HG02885 (cell line): ENCODE measurements at regions not wholly inside any gene's neighbourhood (a gene's known extent, or its start where the extent isn't known, plus 50 kb on each side); places are given as distances from the start of the nearest gene placed in this dataset.
"Not testable (repeated sequence)": the region's sequence is repeated elsewhere in the genome, so short reads cannot be mapped to it uniquely, and the experiment has no call there.

Source experiments
- ATAC-seq: cut with Tn5 transposase; IDR thresholded peaks from one replicate; pipeline ENCODE4 v1.9.1; 2021; ENCODE audit warnings: mild to moderate bottlenecking; ENCODE audit not compliant: unreplicated experiment, poor library complexity

GRCh38 chr2:114127372-114127771 lies 237.5 kb downstream of the ACTR3 start:
- ATAC-seq: no peak

DNA sequence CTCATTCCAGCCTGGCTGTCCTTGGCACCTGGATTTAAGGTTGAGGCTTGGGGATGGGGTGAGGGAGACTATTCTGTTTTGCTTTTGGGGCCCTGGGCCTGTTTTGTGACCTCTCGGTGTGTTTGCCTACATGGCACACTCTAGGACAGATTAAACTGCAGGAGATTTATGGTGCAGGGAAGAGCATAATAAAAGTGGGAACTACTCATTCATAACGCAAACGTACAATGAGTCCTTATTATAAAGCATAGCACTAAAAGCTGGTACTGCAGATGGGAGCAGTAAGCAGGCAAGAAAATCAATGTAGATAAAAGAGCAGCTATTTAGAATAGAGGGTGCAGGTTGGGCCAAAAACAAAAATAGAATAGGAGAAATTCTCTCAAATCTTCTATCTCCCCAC lies 238.4 kb downstream of the ACTR3 start:
- ATAC-seq: no peak

GRCh38 chr2:114128725-114129124 lies 238.8 kb downstream of the ACTR3 start:
- ATAC-seq: no peak

DNA sequence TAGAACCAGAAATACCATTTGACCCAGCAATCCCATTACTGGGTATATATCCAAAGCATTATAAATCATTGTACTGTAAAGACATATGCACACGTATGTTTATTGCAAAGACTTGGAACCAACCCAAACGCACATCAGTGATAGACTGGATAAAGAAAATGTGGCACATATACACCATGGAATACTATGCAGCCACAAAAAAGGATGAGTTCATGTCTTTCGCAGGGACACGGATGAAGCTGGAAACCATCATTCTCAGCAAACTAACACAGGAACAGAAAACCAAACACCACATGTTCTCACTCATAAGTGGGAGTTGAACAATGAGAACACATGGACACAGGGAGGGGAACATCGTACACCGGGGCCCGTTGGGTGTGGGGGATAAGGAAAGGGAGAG lies 242.2 kb downstream of the ACTR3 start:
- not testable (repeated sequence) for ATAC-seq

DNA sequence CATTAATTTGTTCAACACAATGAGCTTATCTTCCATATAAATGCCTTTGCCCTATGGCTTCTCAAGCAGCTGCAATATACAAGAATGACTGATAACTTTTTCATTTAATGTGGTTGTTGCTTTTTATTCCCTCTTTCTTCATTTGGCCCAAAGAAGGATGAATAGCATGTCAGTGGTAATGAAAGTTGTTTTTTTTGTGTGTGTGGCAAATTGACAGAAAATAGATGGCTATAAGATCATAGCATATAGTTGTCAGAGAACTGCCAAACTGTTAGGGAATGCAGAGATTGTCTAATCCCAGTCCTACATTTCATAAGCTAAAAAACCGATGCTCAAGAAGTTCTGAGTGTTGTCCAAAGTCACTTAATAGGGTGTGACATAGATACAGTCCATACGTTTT lies 244.3 kb downstream of the ACTR3 start:
- no peak for ATAC-seq

DNA sequence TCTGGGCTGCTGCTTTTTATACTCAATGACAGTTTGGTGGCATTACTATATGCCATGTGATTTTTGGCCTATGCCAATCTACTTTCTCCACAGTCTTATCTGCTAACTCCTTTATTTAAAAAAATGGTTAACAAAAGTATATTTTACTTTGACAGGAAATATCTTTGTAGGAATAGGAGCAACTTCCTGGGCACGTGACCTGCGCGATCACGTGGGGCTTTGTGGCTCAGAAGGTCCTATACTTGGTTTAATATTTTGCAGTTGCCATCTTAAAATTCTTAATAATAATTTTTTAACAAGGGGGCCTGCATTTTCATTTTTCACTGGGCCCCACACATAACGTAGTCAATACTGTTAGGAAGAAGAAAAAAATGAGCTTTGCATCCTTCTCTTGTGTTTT lies 249.7 kb downstream of the ACTR3 start:
- no peak for ATAC-seq

DNA sequence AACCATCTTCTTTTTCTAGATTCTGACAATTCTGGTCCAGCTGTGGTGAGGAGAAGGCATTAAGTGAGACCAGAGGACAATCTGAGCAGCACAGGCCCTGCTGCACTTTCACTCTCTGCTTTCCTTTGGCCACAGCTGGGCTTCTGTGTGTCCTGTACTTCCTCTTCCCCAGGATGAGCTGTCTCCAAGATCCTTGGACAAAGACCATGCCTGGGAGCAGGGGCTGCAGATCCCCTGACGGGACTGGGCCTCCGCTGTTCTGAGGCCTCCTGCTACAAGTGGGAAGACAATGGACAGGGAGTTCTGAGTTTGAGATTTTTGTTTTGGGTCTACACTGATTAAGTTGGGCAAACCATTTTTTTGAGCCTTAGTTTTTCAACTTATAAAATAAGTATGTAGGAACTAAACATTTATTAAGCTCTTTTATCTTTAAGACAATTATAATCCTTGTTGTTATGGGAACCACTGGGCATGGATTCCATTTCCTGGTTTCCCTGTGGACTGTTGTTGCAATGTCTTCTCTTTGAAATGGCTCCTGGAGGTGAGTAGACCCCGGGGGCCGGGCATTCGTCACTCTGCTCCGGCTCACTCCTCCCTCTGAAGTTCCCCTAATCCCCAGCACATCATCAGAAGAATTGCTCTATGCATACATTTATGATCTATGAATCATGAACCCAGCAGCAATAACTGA lies 266.6 kb downstream of the ACTR3 start:
- no peak for ATAC-seq

GRCh38 chr2:114157057-114157385 lies 267.1 kb downstream of the ACTR3 start:
- no peak for ATAC-seq

DNA sequence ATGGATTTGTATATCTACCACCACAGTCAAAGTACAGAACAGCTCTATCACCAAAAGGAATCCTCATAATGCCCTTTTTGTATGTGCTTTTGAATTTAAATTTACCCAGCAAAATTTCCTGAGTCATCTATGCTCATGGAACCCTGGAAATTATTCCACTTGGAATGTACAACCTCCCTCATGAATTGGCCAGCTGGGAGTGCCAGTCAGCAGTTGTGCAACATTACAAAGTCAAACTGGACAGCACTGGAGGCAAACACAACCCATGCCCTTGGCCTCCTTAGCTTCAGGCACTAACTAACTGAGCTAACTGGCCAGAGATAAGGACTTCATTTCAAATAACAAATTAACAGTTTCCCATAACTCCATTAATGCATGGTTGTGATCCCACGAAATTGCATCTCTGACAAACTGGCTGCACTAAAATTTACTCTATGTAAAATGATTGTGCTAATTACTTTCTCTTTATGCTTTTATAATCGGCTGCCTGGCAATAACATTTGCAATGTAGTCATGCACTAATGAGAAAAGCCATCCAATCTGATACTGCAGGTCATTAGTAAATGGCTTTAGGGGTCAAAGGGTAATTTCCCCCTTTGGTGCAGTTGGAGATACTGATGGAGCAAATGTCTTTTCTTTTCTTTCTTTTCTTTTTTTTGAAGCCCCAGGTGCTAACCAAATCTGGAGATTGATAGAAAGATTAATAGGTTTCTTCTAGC lies 270.5 kb downstream of the ACTR3 start:
- no peak for ATAC-seq

DNA sequence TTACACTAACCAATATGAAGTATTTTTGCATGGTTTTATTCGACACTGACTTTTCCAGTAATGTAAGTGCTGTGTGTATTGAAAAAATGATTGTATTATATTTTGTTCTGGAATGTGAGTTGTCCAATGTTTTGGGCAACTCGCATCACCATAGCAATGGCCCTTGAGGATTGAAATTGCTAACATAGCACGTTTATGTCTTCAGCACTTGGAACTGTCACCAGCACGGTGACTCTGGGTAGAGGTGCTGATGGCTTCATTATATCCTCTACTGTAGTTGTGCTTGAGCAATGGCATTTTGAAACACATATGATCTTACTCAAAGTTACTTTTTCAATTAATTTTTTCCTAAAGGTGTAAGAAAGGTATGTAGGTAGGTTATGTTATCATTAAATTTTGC lies 271.5 kb downstream of the ACTR3 start:
- ATAC-seq: no peak

DNA sequence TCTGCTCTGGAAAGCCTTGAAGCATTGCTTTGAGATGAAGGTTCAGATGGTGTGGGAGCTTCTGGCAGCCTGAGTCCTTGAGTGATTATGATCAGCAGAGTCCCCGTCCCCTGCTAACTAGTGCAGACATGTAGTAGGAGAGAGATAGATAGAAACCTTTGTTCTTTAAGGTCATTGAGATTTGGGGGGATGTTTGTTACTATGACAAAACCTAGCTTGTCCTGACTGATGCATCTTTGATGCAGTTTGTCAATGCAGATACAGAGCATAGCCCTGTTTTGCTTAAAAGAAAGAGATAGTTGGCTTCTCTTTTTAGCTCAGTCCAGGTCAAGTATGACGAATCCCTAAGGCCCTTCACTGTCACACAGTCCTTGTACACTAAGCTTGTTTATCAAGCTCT lies 274.6 kb upstream of the DPP10 start:
- no peak for ATAC-seq

- no peak for ATAC-seq
These were observed 272.4 kb upstream of the DPP10 start for GRCh38 chr2:114170070-114170469.

DNA sequence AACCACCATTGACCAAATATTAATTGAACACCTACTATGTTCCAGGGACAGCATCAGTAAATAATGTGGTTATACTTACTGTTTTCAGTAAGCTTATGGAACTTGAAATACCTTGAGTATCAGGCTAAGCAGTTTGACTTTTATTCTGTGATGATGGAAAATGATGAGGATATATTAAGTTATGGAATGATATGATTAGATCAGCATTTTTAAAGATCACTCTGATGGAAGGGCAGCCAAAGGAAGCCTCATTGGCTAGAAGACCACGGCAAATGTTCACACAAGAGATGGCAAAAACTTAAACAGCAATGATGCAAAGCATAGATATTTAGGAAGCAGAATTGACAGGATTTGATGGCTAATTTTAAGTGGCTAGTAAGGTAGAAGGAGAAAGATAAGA lies 266.9 kb upstream of the DPP10 start:
- ATAC-seq: no peak

- ATAC-seq: no peak
These were observed 256.9 kb upstream of the DPP10 start for GRCh38 chr2:114185501-114185900.

- ATAC-seq: no peak
These were observed 250.1 kb upstream of the DPP10 start for GRCh38 chr2:114192362-114192761.

- ATAC-seq: no peak
These were observed 240.7 kb upstream of the DPP10 start for GRCh38 chr2:114201781-114202180.

- no peak for ATAC-seq
These were observed 238.8 kb upstream of the DPP10 start for GRCh38 chr2:114203679-114204078.

GRCh38 chr2:114213808-114214207 lies 228.6 kb upstream of the DPP10 start:
- ATAC-seq: no peak

DNA sequence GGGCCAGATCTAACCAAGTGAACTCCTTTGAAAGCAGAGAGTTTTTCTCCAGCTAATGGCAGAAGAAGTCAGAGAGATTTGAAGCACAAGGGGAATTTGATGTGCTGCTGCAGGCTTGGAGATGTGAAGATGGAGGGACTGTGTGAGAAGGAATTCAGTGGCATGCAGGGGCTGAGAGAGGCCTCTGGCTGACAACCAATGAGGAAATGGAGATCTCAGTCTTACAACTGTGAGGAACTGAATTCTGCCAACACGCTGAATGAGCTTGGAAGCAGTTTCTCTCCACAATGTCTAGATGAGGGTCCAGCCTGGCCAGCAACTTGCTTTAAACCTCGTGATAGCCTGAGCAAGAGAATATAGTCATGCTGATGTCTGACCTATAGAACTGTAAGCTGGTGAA lies 224.1 kb upstream of the DPP10 start:
- no peak for ATAC-seq

DNA sequence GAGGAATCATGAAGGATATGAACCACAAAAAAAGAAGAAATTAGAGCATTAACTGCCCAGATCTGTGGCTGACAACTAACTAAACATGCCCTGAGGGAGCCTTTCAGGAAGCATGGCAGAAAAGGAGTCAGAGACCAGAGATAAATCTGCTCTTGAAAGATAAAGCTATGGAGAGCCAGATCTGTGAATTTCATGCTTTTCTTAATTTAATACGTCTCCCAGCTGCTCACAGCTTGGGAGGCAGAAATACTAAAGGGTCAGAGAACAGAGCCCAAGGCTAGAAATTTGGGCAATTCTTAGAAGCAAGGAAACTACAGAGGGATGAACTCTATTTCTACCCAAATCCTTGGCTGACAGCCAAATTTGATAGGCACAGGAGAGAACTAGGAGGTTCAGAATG lies 223.0 kb upstream of the DPP10 start:
- ATAC-seq: no peak

- no peak for ATAC-seq
These were observed 220.1 kb upstream of the DPP10 start for GRCh38 chr2:114222344-114222743.

DNA sequence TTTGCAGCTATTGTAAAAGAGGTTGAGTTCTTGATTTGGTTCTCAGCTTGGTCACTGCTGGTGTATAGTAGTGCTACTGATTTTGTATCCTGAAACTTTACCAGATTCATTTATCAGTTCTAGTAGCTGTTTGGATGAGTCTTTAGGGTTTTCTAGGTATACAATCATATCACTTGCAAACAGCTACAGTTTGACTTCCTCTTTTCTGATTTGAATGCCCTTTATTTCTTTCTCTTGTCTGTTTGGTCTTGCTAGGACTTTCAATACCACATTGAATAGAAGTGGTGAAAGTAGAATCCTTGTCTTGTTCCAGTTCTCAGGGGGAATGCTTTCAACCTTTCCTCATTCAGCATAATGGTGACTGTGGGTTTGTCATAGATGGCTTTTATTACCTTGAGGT lies 210.5 kb upstream of the DPP10 start:
- ATAC-seq: no peak
